ENCODE measurements at regions not wholly inside any gene's neighbourhood (a gene's known extent, or its start where the extent isn't known, plus 50 kb on each side); places are given as distances from the start of the nearest gene placed in this dataset.

DNA sequence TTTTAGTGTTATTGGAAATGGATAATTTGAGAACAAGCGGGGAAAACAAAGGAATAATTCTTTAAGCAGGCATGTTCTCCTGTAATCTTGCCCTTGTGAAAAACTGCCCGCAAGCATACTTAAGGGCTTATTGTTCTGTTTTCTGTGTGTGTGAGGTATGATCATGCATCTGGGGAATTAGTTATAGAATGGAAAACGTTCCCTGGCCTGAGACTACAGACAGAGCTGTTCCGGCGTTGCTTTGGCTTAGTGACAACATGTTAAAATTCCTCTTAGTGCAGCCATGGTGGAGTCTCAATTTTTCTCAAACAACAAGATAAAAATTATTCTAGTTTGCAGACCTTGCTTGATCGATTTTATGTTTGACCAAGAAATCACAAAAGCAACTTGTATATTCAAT is 560.2 kb upstream of the SPRY2 start:
- no peak for TF ChIP-seq RNF2 (IDR thresholded peaks at IDR 0.05; ENCODE audit: borderline replicate concordance, low read depth)
- no peak for TF ChIP-seq TP53 (CRISPR knock-in tag; IDR thresholded peaks at IDR 0.05)

All from A549 (cell line).